Suprapubic skin (tissue), 4 donors: ENCODE measurements at regions not wholly inside any gene's neighbourhood (a gene's known extent, or its start where the extent isn't known, plus 50 kb on each side); places are given as distances from the start of the nearest gene placed in this dataset.
"Not testable (repeated sequence)": the region's sequence is repeated elsewhere in the genome, so short reads cannot be mapped to it uniquely, and the experiment has no call there.

Source experiments
- DNase-seq, 2 donors: peaks; one replicate each; pipeline ENCODE4 v3.0.0-alpha.2; 2019; ENCODE audit warnings: low spot score in 2 of 2
- H3K27ac ChIP-seq: fragments of 200-600 bp; sonication (generic); one replicate; pipeline ENCODE4 v1.5.1; 2019
- H3K27me3 ChIP-seq: fragments of 200-600 bp; sonication (generic); one replicate; pipeline ENCODE4 v1.5.1; 2019
- H3K36me3 ChIP-seq: fragments of 200-600 bp; sonication (generic); one replicate; pipeline ENCODE4 v1.5.1; 2019
- H3K4me1 ChIP-seq: fragments of 200-600 bp; sonication (generic); one replicate; pipeline ENCODE4 v1.5.1; 2019
- H3K4me3 ChIP-seq: fragments of 200-600 bp; sonication (generic); one replicate; pipeline ENCODE4 v1.5.1; 2019; ENCODE audit warnings: mild to moderate bottlenecking
- H3K9me3 ChIP-seq: fragments of 200-600 bp; sonication (generic); one replicate; pipeline ENCODE4 v1.5.1; 2019
- EP300 ChIP-seq: sonication (generic); formaldehyde crosslinking; IDR thresholded peaks from one replicate; pipeline ENCODE4 v1.6.1; 2017; ENCODE audit warnings: antibody characterized with exemption
- POLR2A ChIP-seq, 2 donors: fragments of 450-650 bp; IDR thresholded peaks; one replicate each; pipeline ENCODE4 v1.6.1; 2017; ENCODE audit warnings: antibody characterized with exemption in 2 of 2, mild to moderate bottlenecking in 2 of 2, moderate library complexity in 2 of 2
- POLR2AphosphoS5 ChIP-seq, 3 donors: sonication (generic); formaldehyde crosslinking; IDR thresholded peaks; one replicate each; pipeline ENCODE4 v1.6.1; 2017; ENCODE audit warnings: antibody characterized with exemption in 3 of 3
- WGBS: methylation state at CpG from one replicate; pipeline ENCODE4 v1.1.5; 2018; 5-methylcytosine and 5-hydroxymethylcytosine counted together
- TF ChIP-seq, protein P1 (sequence below), 2 donors: fragments of 200-600 bp in 1 of 2; fragments of 450-650 bp in 1 of 2; sonication (generic) in 1 of 2; IDR thresholded peaks; one replicate each; pipeline ENCODE4 v1.5.1; 2016 to 2019; ENCODE audit warnings: antibody characterized with exemption in 2 of 2, mild to moderate bottlenecking in 1 of 2, moderate library complexity in 1 of 2

DNA sequence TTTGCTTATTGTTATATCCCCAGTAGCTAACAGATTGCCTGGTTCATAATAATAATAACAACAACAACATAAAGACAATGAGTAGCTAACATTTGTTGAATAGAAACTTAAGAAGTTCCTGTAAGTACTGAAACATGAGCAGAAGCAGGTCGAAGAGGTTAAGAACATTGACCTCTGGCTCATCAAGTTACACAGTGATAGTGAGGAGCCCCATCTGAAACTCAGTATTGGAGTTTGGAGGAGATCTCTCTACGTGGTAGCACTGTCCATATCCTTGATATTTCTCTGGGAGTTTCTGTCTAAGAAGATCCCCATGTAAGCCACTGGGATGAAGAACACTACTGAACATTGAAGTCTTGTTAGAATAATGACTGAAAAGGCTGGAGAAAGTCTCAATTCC, 600.4 kb downstream of the RFPL4B start:
- Histone ChIP-seq H3K27me3 (no peaks in the 10 kb centered on the region), H3K4me1 (no peaks in the 10 kb centered on the region), H3K4me3 (no peak overlapping the region), H3K9me3 (no peaks in the 10 kb centered on the region), H3K27ac (no peak overlapping the region), H3K36me3 (no peaks in the 10 kb centered on the region)
- TF ChIP-seq, protein P1, sequence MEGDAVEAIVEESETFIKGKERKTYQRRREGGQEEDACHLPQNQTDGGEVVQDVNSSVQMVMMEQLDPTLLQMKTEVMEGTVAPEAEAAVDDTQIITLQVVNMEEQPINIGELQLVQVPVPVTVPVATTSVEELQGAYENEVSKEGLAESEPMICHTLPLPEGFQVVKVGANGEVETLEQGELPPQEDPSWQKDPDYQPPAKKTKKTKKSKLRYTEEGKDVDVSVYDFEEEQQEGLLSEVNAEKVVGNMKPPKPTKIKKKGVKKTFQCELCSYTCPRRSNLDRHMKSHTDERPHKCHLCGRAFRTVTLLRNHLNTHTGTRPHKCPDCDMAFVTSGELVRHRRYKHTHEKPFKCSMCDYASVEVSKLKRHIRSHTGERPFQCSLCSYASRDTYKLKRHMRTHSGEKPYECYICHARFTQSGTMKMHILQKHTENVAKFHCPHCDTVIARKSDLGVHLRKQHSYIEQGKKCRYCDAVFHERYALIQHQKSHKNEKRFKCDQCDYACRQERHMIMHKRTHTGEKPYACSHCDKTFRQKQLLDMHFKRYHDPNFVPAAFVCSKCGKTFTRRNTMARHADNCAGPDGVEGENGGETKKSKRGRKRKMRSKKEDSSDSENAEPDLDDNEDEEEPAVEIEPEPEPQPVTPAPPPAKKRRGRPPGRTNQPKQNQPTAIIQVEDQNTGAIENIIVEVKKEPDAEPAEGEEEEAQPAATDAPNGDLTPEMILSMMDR (IDR thresholded peaks at IDR 0.05): no peak
- no peak for TF ChIP-seq EP300
- no peak for TF ChIP-seq POLR2A (IDR thresholded peaks at IDR 0.05)
- no peak for TF ChIP-seq POLR2AphosphoS5 (IDR thresholded peaks at IDR 0.05)
- no peak for DNase-seq
- WGBS: 84% methylated on average over 2 of the region's 2 CpGs

DNA sequence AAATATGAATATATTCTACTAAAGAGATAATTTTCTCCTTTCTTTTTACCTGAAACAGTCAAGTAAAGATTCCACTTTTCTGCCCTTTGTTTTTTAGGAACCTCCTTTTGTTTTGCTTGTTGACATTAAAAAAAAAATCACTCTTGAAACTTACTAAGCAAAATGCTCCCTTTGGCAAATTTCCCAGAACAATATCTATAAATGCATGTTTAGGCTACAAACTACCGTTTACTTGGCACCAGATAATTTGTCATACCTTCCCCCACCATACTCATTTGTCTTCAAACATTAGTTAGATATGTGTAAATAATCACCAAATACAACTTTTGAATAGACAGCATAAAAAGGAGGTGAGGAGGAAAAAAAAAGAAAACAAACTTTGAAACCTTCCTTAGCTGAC, 604.7 kb downstream of the RFPL4B start:
- TF ChIP-seq POLR2AphosphoS5 (IDR thresholded peaks at IDR 0.05) (no peak), EP300 (no peak), POLR2A (IDR thresholded peaks at IDR 0.05) (no peak)
- TF ChIP-seq, protein P1 (IDR thresholded peaks at IDR 0.05): no peak
- Histone ChIP-seq H3K27ac (no peak overlapping the region), H3K4me3 (no peak overlapping the region), H3K9me3 (no peaks in the 10 kb centered on the region), H3K27me3 (no peaks in the 10 kb centered on the region), H3K4me1 (peaks cover 1% of the 10 kb centered on the region), H3K36me3 (no peaks in the 10 kb centered on the region)
- WGBS: 41% methylated on average over 1 of the region's 1 CpG
- no peak for DNase-seq

DNA sequence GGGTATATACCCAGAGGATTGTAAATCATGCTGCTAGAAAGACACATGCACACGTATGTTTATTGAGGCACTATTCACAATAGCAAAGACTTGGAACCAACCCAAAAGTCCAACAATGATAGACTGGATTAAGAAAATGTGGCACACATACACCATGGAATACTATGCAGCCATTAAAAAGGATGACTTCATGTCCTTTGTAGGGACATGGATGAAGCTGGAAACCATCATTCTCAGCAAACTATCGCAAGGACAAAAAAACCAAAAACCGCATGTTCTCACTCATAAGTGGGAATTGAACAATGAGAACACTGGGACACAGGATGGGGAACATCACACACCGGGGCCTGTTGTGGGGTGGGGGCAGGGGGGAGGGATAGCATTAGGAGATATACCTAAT, 608.6 kb downstream of the RFPL4B start:
- H3K4me1 ChIP-seq, DNase-seq, H3K9me3 ChIP-seq, H3K36me3 ChIP-seq, H3K27ac ChIP-seq, H3K27me3 ChIP-seq, H3K4me3 ChIP-seq: not testable (repeated sequence)
- 97% methylated on average over 4 of the region's 4 CpGs for WGBS

DNA sequence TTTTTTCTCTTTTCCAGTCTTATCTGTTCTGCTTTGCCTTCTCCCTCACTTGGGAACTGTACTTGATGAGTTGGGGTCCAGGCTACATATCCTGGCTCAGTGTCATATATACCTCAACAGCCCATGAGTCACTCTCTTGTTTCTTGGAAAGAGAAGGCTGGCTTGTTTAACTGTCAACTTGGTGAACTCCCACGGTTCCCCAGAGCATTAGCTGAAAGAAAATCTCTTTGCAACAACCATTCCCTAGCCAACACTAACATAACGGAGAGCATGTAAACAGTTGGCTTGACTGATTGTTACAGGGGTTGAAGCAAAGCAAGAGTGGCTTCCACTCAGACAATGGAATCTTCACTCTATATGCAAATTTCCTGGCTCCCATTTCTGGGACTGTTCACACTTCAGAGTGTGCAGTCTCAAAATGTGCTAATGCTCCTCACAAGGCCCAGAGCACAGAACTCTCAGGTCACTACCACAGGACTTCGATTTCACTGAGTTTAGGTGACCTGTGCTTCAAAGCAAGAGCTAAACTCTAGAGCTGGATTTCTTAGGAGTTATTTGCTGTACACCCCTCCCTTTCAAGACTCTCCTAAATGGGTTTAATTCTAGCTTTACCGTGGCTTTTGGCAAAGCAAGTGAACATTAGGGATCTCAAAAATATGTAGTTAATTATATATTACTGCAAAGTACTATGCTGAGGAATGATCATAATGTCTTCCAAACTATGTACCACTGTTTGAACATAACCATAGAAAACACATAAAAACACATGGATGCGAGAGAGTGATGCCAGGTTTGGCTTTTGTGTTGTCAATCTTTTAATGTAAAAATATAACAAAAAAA, 609.8 kb downstream of the RFPL4B start:
- Histone ChIP-seq H3K4me1 (peaks cover 5% of the 10 kb centered on the region), H3K9me3 (no peaks in the 10 kb centered on the region), H3K4me3 (no peak overlapping the region), H3K27me3 (no peaks in the 10 kb centered on the region), H3K36me3 (no peaks in the 10 kb centered on the region), H3K27ac (no peak overlapping the region)
- 37% methylated on average over 5 of the region's 5 CpGs for whole genome bisulfite sequencing
- no peak for DNase-seq
- TF ChIP-seq POLR2A (IDR thresholded peaks at IDR 0.05) (no peak), POLR2AphosphoS5 (IDR thresholded peaks at IDR 0.05) (no peak)

DNA sequence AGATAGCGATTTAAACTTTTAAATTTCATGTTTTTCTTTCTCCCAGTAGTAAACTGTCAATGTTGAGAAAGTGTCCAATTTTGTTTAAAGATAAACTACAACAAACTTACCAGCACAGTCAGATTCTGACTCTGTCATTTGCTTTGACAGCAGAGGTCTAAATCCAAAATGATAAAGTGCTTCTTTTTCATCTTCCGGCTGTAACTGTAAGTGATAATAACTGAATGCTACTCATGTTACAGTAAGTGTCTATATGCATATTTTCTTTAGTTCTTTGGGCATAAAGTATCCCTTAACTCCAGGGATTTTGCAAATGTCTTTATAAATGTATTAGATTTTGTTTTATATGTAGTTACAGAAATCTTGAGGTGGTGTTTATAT, 610.4 kb downstream of the RFPL4B start:
- no peak overlapping the region for H3K27ac ChIP-seq

DNA sequence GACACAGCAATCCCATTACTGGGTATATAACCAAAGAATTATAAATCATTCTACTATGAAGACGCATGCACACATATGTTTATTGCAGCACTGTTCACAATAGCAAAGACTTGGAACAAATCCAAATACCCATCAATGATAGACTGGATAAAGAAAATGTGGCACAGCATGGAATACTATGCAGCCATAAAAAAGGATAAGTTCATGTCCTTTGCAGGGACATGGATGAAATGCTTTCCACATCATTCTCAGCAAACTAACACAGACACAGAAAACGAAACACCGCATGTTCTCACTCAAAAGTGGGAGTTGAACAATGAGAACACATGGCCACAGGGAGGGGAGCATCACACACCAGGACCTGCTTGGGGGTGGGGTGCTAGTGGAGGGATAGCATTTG, 613.0 kb downstream of the RFPL4B start:
- H3K4me1 ChIP-seq, H3K27ac ChIP-seq, H3K9me3 ChIP-seq, H3K36me3 ChIP-seq, H3K27me3 ChIP-seq, DNase-seq, H3K4me3 ChIP-seq: not testable (repeated sequence)
- WGBS: 97% methylated on average over 3 of the region's 3 CpGs

More for the DNA sequence above, 610.4 kb downstream of the RFPL4B start:
- no peaks in the 10 kb centered on the region for H3K27me3 ChIP-seq
- WGBS: 84% methylated on average over 2 of the region's 2 CpGs
- H3K9me3 ChIP-seq: no peaks in the 10 kb centered on the region
- TF ChIP-seq POLR2A (IDR thresholded peaks at IDR 0.05): no peak
- TF ChIP-seq POLR2AphosphoS5 (IDR thresholded peaks at IDR 0.05): no peak
- H3K4me3 ChIP-seq: no peak overlapping the region
- peaks cover 5% of the 10 kb centered on the region for H3K4me1 ChIP-seq
- H3K36me3 ChIP-seq: no peaks in the 10 kb centered on the region
- DNase-seq: no peak

DNA sequence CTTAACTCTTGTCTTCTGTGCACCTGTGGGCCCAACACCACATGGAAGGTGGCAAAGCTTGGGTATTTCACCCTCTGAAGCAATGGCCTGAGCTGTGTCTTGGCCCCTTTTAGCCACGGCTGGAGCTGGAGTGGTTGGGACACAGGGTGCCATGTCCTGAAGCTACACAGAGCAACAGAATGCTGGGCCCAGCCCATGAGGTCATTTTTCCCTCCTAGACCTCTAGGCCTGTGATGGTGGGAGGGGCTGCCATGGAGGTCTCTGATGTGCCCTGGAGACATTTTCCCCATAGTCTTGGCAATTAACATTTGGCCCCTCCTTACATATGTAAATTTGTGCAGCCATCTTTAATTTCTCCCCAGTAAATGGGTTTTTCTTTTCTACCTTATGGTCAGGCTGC, 620.8 kb downstream of the RFPL4B start:
- Histone ChIP-seq H3K36me3 (no peaks in the 10 kb centered on the region), H3K4me1 (no peaks in the 10 kb centered on the region), H3K27me3 (no peaks in the 10 kb centered on the region), H3K27ac (no peak overlapping the region), H3K9me3 (no peaks in the 10 kb centered on the region), H3K4me3 (no peak overlapping the region)
- TF ChIP-seq POLR2AphosphoS5 (IDR thresholded peaks at IDR 0.05) (no peak), EP300 (no peak), POLR2A (IDR thresholded peaks at IDR 0.05) (no peak)
- TF ChIP-seq, protein P1 (IDR thresholded peaks at IDR 0.05): no peak
- WGBS: 71% methylated on average over 1 of the region's 1 CpG
- DNase-seq: no peak
